ENCODE measurements at regions not wholly inside any gene's neighbourhood (a gene's known extent, or its start where the extent isn't known, plus 50 kb on each side); places are given as distances from the start of the nearest gene placed in this dataset.

DNA sequence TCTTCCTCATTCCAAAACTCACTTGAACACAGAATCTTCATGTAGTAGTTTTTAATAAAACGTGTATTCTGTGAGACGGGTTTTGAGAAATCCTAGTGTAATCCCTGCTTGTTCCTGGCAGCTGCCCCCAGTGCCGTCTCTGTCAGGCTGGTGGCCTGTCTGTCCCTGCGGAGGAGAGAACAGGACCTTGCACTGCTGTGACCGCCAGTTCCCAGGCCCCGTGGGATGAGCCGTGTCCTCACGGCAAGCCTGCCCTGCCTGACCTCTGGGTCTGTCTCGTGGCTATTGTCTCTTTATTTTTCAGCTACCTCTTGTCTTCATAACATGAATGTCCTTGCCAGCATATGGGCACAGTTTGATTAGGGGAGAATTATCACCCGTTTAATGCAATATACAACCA, 535.5 kb upstream of the B3GAT1 start:
- TF ChIP-seq, protein P1, sequence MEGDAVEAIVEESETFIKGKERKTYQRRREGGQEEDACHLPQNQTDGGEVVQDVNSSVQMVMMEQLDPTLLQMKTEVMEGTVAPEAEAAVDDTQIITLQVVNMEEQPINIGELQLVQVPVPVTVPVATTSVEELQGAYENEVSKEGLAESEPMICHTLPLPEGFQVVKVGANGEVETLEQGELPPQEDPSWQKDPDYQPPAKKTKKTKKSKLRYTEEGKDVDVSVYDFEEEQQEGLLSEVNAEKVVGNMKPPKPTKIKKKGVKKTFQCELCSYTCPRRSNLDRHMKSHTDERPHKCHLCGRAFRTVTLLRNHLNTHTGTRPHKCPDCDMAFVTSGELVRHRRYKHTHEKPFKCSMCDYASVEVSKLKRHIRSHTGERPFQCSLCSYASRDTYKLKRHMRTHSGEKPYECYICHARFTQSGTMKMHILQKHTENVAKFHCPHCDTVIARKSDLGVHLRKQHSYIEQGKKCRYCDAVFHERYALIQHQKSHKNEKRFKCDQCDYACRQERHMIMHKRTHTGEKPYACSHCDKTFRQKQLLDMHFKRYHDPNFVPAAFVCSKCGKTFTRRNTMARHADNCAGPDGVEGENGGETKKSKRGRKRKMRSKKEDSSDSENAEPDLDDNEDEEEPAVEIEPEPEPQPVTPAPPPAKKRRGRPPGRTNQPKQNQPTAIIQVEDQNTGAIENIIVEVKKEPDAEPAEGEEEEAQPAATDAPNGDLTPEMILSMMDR (IDR thresholded peaks at IDR 0.05), result no peak
- TF ChIP-seq POLR2A (IDR thresholded peaks at IDR 0.05), result no peak

Data from adrenal gland (tissue), 5 donors.